IMR-90 (cell line): ENCODE measurements at regions not wholly inside any gene's neighbourhood (a gene's known extent, or its start where the extent isn't known, plus 50 kb on each side); places are given as distances from the start of the nearest gene placed in this dataset.

ENCODE experiments used
- ATAC-seq: fragments of 200-7000 bp; cut with Tn5 transposase; 2 replicates; pipeline ENCODE4 v1.9.1; 2020; ENCODE audit warnings: low read depth, mild to moderate bottlenecking, moderate library complexity
- BruUV-seq: library from RNA; stranded (reverse); fragments of 400-500 nt; replicated peaks from 2 replicates; lab custom pipeline; 2021; lab: Mats Ljungman, UMichigan
- CTCF ChIA-PET: fragments of 300-600 bp; formaldehyde crosslinking; extraction: SDS; loops from one replicate; lab custom pipeline; 2021; ENCODE audit warnings: antibody characterized with exemption; lab: Yijun Ruan, JAX
- POLR2A ChIA-PET: fragments of 300-600 bp; sonication (Branson Sonifier 250); formaldehyde crosslinking; loops from one replicate; lab custom pipeline; 2022; ENCODE audit warnings: antibody characterized with exemption; ENCODE audit not compliant: unreplicated experiment; lab: Charles Lee
- DNase-seq: peaks from one replicate; pipeline ENCODE4 v3.0.0; 2013
- H2AFZ ChIP-seq: replicated peaks from 2 replicates; pipeline ENCODE3; 2013; ENCODE audit warnings: low read length, mild to moderate bottlenecking; ENCODE audit not compliant: poor library complexity
- H2AK5ac ChIP-seq: 2 replicates; pipeline ENCODE4 v1.6.1; 2013; ENCODE audit warnings: low read depth, low read length, inconsistent platforms
- H2AK9ac ChIP-seq: replicated peaks from 2 replicates; pipeline ENCODE3; 2013; ENCODE audit warnings: mild to moderate bottlenecking, low read depth, low read length, moderate library complexity; ENCODE audit not compliant: poor library complexity
- H2BK120ac ChIP-seq: 2 replicates; pipeline ENCODE4 v1.6.1; 2013; ENCODE audit warnings: low read depth, low read length, inconsistent platforms
- H2BK15ac ChIP-seq: 3 replicates; pipeline ENCODE4 v1.6.1; 2013; ENCODE audit warnings: low read depth, low read length, inconsistent platforms
- H2BK20ac ChIP-seq: 2 replicates; pipeline ENCODE4 v1.6.1; 2013; ENCODE audit warnings: low read depth, mild to moderate bottlenecking, inconsistent platforms, low read length, moderate library complexity
- H2BK5ac ChIP-seq: 2 replicates; pipeline ENCODE4 v1.6.1; 2013; ENCODE audit warnings: mild to moderate bottlenecking, low read depth, low read length, inconsistent platforms; ENCODE audit not compliant: poor library complexity, severe bottlenecking
- H3K14ac ChIP-seq: replicated peaks from 2 replicates; pipeline ENCODE4 v1.6.1; 2013; ENCODE audit warnings: low read depth, low read length, inconsistent platforms
- H3K18ac ChIP-seq: 2 replicates; pipeline ENCODE4 v1.6.1; 2013; ENCODE audit warnings: low read depth, low read length, control low read depth
- H3K23ac ChIP-seq: 2 replicates; pipeline ENCODE4 v1.6.1; 2013; ENCODE audit warnings: low read depth, low read length, inconsistent platforms
- H3K27ac ChIP-seq: 2 replicates; pipeline ENCODE4 v1.5.1; 2013; ENCODE audit warnings: mild to moderate bottlenecking, control low read depth, low read length; ENCODE audit not compliant: insufficient read depth
- H3K27me3 ChIP-seq: 2 replicates; pipeline ENCODE4 v1.6.1; 2013; ENCODE audit warnings: low read length; ENCODE audit not compliant: control insufficient read depth, insufficient read depth
- H3K36me3 ChIP-seq: 2 replicates; pipeline ENCODE4 v1.6.1; 2013; ENCODE audit warnings: low read length, mixed read lengths; ENCODE audit not compliant: control insufficient read depth, insufficient read depth
- H3K4ac ChIP-seq: 2 replicates; pipeline ENCODE4 v1.6.1; 2013; ENCODE audit warnings: low read depth, low read length, inconsistent platforms
- H3K4me1 ChIP-seq: 2 replicates; pipeline ENCODE4 v1.6.1; 2013; ENCODE audit warnings: low read length, mixed read lengths; ENCODE audit not compliant: control insufficient read depth, insufficient read depth
- H3K4me2 ChIP-seq: 2 replicates; pipeline ENCODE4 v1.6.1; 2013; ENCODE audit warnings: low read depth, mild to moderate bottlenecking, control low read depth, low read length, moderate library complexity
- H3K4me3 ChIP-seq: 2 replicates; pipeline ENCODE4 v1.5.1; 2013; ENCODE audit warnings: low read depth, mild to moderate bottlenecking, control low read depth, low read length, moderate library complexity; ENCODE audit not compliant: insufficient read depth
- H3K56ac ChIP-seq: 2 replicates; pipeline ENCODE4 v1.6.1; 2013; ENCODE audit warnings: low read length, inconsistent platforms; ENCODE audit not compliant: insufficient read depth; ENCODE audit errors: extremely low read depth
- H3K79me1 ChIP-seq, 2 experiments: 2 replicates each; pipeline ENCODE4 v1.6.1; 2013; ENCODE audit warnings: low read length in 2 of 2, inconsistent platforms in 1 of 2, low read depth in 1 of 2
- H3K9ac ChIP-seq: 2 replicates; pipeline ENCODE4 v1.6.1; 2013; ENCODE audit warnings: low read depth, low read length, control low read depth
- H3K9me1 ChIP-seq: 2 replicates; pipeline ENCODE4 v1.6.1; 2013; ENCODE audit warnings: low read length, inconsistent platforms; ENCODE audit not compliant: insufficient read depth
- H3K9me3 ChIP-seq: 2 replicates; pipeline ENCODE4 v1.6.1; 2013; ENCODE audit warnings: low read length; ENCODE audit not compliant: control insufficient read depth, insufficient read depth
- H4K20me1 ChIP-seq: 2 replicates; pipeline ENCODE4 v1.6.1; 2013; ENCODE audit warnings: low read length, inconsistent platforms; ENCODE audit not compliant: insufficient read depth
- H4K5ac ChIP-seq: 2 replicates; pipeline ENCODE4 v1.6.1; 2013; ENCODE audit warnings: mild to moderate bottlenecking, low read depth, low read length, control low read depth
- H4K8ac ChIP-seq, 2 experiments: 2 replicates each; pipeline ENCODE4 v1.6.1; 2013; ENCODE audit warnings: low read depth in 2 of 2, low read length in 2 of 2, control low read depth in 1 of 2, inconsistent platforms in 1 of 2
- H4K91ac ChIP-seq: 2 replicates; pipeline ENCODE4 v1.6.1; 2013; ENCODE audit warnings: low read depth, low read length, inconsistent platforms; ENCODE audit not compliant: insufficient read depth
- BHLHE40 ChIP-seq: fragments of 150-350 bp; IDR thresholded peaks from 2 replicates; pipeline ENCODE4 v1.6.1; 2016; ENCODE audit warnings: mild to moderate bottlenecking, low read depth, low read length
- CEBPB ChIP-seq: IDR thresholded peaks from 2 replicates; pipeline ENCODE4 v1.6.1; 2012; ENCODE audit warnings: low read depth, low read length, improper control_type of control experiment
- CHD1 ChIP-seq: IDR thresholded peaks from 2 replicates; pipeline ENCODE4 v1.6.1; 2012; ENCODE audit warnings: low read depth, low read length, improper control_type of control experiment
- FOS ChIP-seq: fragments of 150-350 bp; IDR thresholded peaks from 2 replicates; pipeline ENCODE4 v1.6.1; 2016; ENCODE audit warnings: low read depth, low read length
- MAFK ChIP-seq: IDR thresholded peaks from 2 replicates; pipeline ENCODE4 v1.6.1; 2012; ENCODE audit warnings: low read depth, low read length, improper control_type of control experiment
- MAZ ChIP-seq: IDR thresholded peaks from 2 replicates; pipeline ENCODE4 v1.6.1; 2012; ENCODE audit warnings: low read depth, mild to moderate bottlenecking, low read length, improper control_type of control experiment, moderate library complexity, borderline replicate concordance
- MXI1 ChIP-seq: IDR thresholded peaks from 2 replicates; pipeline ENCODE4 v1.6.1; 2012; ENCODE audit warnings: low read depth, mild to moderate bottlenecking, low read length, moderate library complexity, borderline replicate concordance
- NFE2L2 ChIP-seq: fragments of 150-350 bp; IDR thresholded peaks from 2 replicates; pipeline ENCODE4 v1.6.1; 2016; ENCODE audit warnings: low read depth, mild to moderate bottlenecking, low read length
- POLR2A ChIP-seq: IDR thresholded peaks from 2 replicates; pipeline ENCODE4 v1.6.1; 2012; ENCODE audit warnings: mild to moderate bottlenecking, low read depth, low read length
- RAD21 ChIP-seq: IDR thresholded peaks from 2 replicates; pipeline ENCODE4 v1.6.1; 2012; ENCODE audit warnings: low read length, improper control_type of control experiment
- RCOR1 ChIP-seq: IDR thresholded peaks from 2 replicates; pipeline ENCODE4 v1.6.1; 2012; ENCODE audit warnings: mild to moderate bottlenecking, low read length, improper control_type of control experiment; ENCODE audit not compliant: insufficient replicate concordance
- RFX5 ChIP-seq: IDR thresholded peaks from 2 replicates; pipeline ENCODE4 v1.8.0; 2012; ENCODE audit warnings: low read depth, mild to moderate bottlenecking, low read length, moderate library complexity
- SMC3 ChIP-seq: fragments of 150-350 bp; IDR thresholded peaks from 2 replicates; pipeline ENCODE4 v1.6.1; 2016; ENCODE audit warnings: low read depth, mild to moderate bottlenecking, antibody characterized with exemption, low read length, moderate library complexity
- WGBS, 2 experiments: methylation state at CpG; one replicate each; pipeline versions ENCODE4 v1.1.5 to v1.1.7; 2013; ENCODE audit warnings: missing lambda C conversion rate in 2 of 2; ENCODE audit not compliant: insufficient read length in 1 of 2; ENCODE audit errors: extremely low coverage in 2 of 2; 5-methylcytosine and 5-hydroxymethylcytosine counted together
- dilution Hi-C: fragments of 300-500 bp; cut with HindIII; formaldehyde crosslinking; loops from one replicate; pipeline ENCODE4 v1.14.3; 2018; ENCODE audit warnings: low sequenced_read_pairs; ENCODE audit not compliant: unreplicated experiment
- in situ Hi-C: fragments of 300-500 bp; cut with MboI; formaldehyde crosslinking; loops from 3 replicates; pipeline ENCODE4 v1.14.3; 2019; ENCODE audit warnings: low sequenced_read_pairs, inconsistent platforms, mixed read lengths
- intact Hi-C: fragments of 100-400 bp; cut with micrococcal nuclease; formaldehyde crosslinking; loops from 2 replicates; pipeline ENCODE4 v1.10.0; 2022
- TF ChIP-seq, protein P1 (sequence below): fragments of 150-350 bp; IDR thresholded peaks from 2 replicates; pipeline ENCODE4 v1.6.1; 2017; ENCODE audit warnings: mild to moderate bottlenecking, antibody characterized with exemption, low read length, low read depth
- TF ChIP-seq, protein P2 (sequence below): conservative IDR thresholded peaks from 2 replicates; pipeline ENCODE4 v1.5.1; 2012; ENCODE audit warnings: mild to moderate bottlenecking, low read depth, low read length, improper control_type of control experiment
- TF ChIP-seq, protein P3 (sequence below): fragments of 150-350 bp; IDR thresholded peaks from 2 replicates; pipeline ENCODE4 v1.6.1; 2016; ENCODE audit warnings: low read depth, mild to moderate bottlenecking, low read length, moderate library complexity, borderline replicate concordance

DNA sequence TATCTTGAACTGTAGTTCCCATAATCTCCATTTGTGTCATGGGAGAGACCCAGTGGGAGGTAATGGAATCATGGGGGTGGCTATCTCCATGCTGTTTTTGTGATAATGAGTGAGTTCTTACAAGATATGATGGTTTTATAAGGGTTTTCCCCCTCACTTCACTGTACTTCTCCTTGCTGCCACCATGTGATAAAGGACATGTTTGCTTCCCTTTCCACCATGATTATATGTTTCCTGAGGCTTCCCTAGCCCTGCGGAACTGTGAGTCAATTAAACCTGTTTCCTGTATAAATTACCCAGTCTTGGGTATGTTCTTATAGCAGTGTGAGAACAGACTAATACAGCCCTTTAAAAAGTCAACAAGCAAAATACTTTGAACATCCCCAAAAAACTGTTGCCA, 427.7 kb downstream of the HTR7 start:
- no peak overlapping the region for H3K14ac ChIP-seq
- no peak overlapping the region for H3K4me3 ChIP-seq
- H2AFZ ChIP-seq, result no peak overlapping the region
- H3K9me1 ChIP-seq, result no peaks in the 10 kb centered on the region
- H2BK15ac ChIP-seq, result no peak overlapping the region
- ATAC-seq (no peak), DNase-seq (no peak)
- H3K23ac ChIP-seq, result no peak overlapping the region
- intact Hi-C loops, result no loop called here
- H4K5ac ChIP-seq, result no peak overlapping the region
- H3K18ac ChIP-seq, result no peak overlapping the region
- H3K9me3 ChIP-seq, result no peaks in the 10 kb centered on the region
- dilution Hi-C loops, result no loop called here
- H2AK5ac ChIP-seq, result no peak overlapping the region
- CTCF ChIA-PET, result no interaction called here
- no peak overlapping the region for H3K4ac ChIP-seq
- H3K79me1 ChIP-seq, result no peaks in the 10 kb centered on the region
- no peak overlapping the region for H3K27ac ChIP-seq
- POLR2A ChIA-PET, result no interaction called here
- no peak overlapping the region for H2BK120ac ChIP-seq
- H4K8ac ChIP-seq, result no peak overlapping the region
- H2AK9ac ChIP-seq, result no peak overlapping the region
- H3K4me1 ChIP-seq, result no peaks in the 10 kb centered on the region
- H4K91ac ChIP-seq, result no peak overlapping the region
- WGBS, 2 experiments, result no CpG with 5 or more reads among the region's 1 CpG
- no peak overlapping the region for H3K4me2 ChIP-seq
- TF ChIP-seq CHD1, result no peak
- no peak for TF ChIP-seq POLR2A
- TF ChIP-seq NFE2L2, result no peak
- TF ChIP-seq MAFK, result no peak
- TF ChIP-seq MXI1, result no peak
- TF ChIP-seq SMC3, result no peak
- TF ChIP-seq, protein P1, sequence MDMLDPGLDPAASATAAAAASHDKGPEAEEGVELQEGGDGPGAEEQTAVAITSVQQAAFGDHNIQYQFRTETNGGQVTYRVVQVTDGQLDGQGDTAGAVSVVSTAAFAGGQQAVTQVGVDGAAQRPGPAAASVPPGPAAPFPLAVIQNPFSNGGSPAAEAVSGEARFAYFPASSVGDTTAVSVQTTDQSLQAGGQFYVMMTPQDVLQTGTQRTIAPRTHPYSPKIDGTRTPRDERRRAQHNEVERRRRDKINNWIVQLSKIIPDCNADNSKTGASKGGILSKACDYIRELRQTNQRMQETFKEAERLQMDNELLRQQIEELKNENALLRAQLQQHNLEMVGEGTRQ, result no peak
- TF ChIP-seq, protein P2, sequence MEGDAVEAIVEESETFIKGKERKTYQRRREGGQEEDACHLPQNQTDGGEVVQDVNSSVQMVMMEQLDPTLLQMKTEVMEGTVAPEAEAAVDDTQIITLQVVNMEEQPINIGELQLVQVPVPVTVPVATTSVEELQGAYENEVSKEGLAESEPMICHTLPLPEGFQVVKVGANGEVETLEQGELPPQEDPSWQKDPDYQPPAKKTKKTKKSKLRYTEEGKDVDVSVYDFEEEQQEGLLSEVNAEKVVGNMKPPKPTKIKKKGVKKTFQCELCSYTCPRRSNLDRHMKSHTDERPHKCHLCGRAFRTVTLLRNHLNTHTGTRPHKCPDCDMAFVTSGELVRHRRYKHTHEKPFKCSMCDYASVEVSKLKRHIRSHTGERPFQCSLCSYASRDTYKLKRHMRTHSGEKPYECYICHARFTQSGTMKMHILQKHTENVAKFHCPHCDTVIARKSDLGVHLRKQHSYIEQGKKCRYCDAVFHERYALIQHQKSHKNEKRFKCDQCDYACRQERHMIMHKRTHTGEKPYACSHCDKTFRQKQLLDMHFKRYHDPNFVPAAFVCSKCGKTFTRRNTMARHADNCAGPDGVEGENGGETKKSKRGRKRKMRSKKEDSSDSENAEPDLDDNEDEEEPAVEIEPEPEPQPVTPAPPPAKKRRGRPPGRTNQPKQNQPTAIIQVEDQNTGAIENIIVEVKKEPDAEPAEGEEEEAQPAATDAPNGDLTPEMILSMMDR, result no peak
- no peak for TF ChIP-seq RFX5
- TF ChIP-seq RAD21, result no peak
- no peak for TF ChIP-seq RCOR1
- TF ChIP-seq, protein P3, sequence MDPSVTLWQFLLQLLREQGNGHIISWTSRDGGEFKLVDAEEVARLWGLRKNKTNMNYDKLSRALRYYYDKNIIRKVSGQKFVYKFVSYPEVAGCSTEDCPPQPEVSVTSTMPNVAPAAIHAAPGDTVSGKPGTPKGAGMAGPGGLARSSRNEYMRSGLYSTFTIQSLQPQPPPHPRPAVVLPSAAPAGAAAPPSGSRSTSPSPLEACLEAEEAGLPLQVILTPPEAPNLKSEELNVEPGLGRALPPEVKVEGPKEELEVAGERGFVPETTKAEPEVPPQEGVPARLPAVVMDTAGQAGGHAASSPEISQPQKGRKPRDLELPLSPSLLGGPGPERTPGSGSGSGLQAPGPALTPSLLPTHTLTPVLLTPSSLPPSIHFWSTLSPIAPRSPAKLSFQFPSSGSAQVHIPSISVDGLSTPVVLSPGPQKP, result no peak
- no peak for TF ChIP-seq BHLHE40
- no peak for TF ChIP-seq CEBPB
- no peak for TF ChIP-seq MAZ
- no peak for TF ChIP-seq FOS
- no peak overlapping the region for H2BK5ac ChIP-seq
- no peak overlapping the region for H3K9ac ChIP-seq
- no peak overlapping the region for H2BK20ac ChIP-seq
- H4K20me1 ChIP-seq, result no peaks in the 10 kb centered on the region
- in situ Hi-C loops, result no loop called here
- H3K56ac ChIP-seq, result no peak overlapping the region
- H3K27me3 ChIP-seq, result no peaks in the 10 kb centered on the region
- BruUV-seq, result no TSS peak
- no peaks in the 10 kb centered on the region for H3K36me3 ChIP-seq
